Inflammatory macrophage treated with lipopolysaccharide for 1 hour (primary cell): ENCODE measurements at regions not wholly inside any gene's neighbourhood (a gene's known extent, or its start where the extent isn't known, plus 50 kb on each side); places are given as distances from the start of the nearest gene placed in this dataset.
"Not testable (repeated sequence)": the region's sequence is repeated elsewhere in the genome, so short reads cannot be mapped to it uniquely, and the experiment has no call there.

Experiments used
- DNase-seq, 2 donors: peaks; one replicate each; pipeline ENCODE4 v3.0.0-alpha.2; 2020 to 2022

DNA sequence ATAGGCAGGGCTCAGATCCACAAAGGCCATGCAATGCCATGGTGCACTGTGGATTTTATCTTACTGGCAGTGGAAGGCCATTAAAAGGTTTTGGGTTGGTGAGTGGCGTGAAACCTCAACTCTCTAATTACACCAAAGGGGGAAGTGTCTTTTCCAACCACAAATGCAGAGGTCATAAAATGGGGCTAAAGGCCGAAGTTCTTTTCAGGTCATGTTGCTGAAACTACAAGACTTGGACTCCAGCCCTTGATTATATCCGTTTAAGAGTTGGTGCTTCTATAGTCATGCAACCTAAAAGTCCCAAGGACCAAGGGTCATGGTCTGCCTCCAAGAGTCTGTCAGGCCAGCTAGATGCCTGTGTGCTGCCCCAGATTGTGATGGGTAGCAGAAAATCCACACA is 434.3 kb downstream of the RAB38 start:
- DNase-seq = no peak

DNA sequence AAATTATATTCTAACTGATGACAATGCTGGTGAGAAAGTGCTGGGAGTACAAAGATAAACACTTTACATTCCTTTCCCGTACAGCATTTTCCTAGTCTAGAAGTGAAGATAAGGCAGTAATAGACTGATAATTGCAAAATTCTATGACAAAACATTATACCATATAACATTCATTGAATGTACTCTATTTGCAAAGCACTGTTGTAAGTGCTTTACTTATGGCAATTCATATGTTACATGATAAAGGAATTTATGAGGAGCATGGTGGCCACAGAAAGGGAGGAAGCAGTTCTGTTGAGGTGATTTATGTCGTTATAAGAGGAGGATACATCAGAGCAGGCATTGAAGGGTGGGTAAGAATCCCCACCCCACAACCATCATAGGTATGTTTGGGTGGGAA is 434.8 kb downstream of the RAB38 start:
- no peak for DNase-seq

DNA sequence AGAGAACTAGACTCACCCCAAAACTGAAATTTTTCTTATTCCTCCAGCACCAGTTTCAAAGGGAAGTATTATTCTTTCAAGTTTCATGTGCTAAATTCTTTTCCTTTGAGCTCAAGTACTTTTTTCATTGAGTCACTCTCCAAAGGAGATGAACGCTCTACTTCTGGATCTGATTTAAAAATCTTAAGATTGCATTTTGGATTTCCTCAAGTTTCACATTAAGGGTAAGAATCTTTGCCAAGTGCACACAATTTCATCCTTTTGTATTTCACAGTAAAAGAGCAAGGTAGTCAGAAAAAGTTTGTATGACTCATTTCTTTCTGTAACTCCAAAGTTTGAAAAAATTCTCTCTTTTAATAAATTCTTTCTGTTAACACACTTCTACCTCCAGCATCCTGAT is 435.5 kb downstream of the RAB38 start:
- DNase-seq = no peak

DNA sequence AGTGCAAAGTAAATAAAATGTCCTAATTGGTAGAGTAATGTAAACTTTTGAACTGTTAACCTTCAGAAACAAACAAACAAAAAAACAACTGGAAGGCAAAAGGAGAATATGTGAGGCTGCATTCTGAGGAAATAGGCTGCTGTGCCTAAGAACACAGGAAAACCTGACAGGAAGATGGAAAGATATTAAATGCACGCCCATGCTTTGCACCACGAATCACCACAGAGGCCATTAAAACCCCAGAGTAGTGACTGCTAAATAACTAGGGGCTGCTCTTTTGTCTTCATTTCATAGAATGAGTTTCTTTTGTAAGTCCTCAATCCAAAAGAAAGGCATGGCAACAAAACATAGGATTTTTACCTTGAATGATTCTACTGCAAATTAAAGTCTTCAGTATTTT is 436.0 kb downstream of the RAB38 start:
- DNase-seq = no peak

DNA sequence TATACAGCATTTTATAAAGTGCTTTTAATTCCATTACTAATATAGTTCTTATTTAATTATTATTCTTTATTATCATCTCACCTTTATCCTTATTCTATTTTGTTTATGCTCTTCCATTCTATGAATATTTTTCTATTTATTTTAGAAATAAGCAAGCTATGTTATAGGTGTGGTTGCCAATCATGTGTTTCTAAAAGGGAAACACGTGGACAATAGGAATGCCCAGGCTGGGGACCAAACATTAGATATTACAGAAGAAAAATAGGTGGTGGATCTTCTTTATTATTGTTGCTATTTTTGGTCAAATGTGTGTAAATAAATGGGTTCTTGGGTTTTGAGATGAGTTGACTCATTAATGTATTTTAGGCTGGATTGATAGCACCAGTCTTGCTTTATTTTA is 438.3 kb downstream of the RAB38 start:
- no peak for DNase-seq

DNA sequence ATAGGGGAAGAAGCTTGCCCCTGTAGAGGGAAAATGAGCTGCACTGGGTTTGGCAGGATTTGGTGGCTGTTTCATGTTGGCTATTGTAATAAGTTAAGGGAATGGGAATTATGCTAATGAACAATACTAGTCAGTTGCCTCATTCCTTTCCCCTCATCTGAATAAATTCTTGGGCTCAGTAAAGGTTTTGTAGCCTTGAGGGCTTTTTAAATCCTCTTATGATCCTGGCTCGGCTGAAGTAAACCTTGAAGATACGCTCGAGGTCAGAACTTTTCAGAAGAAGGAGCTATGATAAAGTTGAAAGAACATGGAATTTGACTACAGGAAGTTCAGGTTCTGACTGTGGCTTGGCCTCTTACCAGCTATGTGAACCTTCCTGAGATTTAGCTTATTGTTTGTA is 448.7 kb downstream of the RAB38 start:
- no peak for DNase-seq

DNA sequence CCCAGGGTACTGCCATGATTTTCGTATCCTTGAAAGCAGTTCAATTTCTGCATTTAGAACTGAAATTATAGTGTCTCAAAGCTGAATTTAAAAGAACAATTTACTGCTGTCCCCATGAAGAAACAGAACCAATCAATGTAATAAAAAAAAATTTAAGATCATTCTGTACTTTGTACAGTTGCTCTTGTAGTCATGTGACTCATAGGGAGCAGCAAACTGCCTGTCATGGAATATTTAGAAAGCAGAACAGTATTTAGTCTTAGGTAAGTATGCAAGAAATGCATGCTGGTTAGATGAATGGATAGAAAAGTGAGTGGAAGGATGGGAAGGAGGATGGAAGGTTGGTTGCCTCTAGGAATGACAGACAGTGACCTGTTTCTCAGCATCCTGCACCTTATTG is 450.9 kb downstream of the RAB38 start:
- DNase-seq = no peak

DNA sequence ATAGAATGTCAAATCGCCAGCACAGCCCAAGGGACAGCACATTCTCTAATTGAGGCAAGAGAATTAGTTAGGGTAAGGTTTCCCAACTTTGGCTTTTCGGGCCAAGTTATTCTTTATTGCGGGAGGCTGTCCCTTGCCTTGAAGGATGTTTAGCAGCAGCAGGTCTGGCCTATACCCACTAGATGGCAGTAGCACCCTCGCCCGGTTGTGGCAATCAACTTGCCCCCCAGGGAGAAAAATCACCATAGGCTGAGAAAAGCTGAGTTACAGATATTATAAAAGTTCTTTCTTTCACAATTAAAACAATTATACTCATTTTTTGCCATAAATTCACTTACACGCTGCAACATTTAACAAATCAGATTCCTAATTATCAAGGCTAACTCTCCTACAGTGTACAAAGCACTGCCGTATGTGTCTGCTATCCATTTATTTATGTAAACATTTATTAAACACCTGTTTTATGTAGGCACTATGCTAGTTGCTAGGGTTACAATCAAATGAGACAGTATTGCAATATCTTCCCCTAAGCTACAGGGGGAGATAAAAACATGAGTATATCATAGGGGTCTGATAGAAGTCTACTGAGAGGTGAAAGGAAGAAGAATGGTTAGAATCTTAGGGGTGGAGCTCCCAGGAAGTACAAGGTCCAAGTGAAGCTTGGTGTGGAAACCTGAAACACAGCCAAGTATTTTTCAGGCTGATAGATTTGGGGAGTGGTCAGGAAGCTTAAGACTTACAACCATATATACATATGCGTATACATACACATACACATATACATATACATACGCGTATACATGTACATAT is 452.3 kb downstream of the RAB38 start:
- DNase-seq = peak in 1 of 2 donors; percentile 28

DNA sequence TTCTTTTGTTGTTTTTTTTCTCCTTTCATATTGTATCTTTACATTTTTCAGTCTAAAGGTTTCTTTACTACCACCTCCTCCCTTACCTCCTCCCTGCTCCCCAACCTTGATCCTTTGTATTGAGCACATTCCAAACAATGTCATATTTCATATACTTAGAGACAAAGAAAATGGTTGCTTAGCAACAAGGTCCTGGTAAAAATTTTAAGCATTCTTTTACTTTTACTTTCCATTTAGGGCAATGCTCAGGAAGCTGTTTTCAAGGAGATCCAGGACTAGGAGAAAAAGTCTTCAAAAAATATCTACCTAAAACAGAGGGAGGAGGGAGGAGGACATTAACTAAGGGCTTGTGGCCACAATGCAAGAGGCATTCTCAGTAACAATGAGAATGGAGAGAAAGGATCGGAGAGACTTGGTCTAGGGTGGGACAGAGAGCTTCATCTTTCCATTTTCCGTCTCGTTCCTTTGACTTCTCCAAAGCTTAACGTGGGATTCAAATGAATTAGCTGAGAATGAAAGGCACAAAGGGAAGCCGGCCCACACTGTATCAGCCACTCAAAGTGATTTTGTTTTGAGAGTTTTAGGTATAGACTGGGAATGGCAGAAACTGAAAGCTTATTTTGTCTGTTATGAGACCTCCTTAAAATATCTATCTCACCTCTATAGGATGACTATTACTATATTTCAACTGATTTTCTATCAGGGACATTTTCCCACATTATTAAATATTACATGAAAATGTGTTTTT is 455.7 kb downstream of the RAB38 start:
- peak in 1 of 2 donors; percentile 1 for DNase-seq

DNA sequence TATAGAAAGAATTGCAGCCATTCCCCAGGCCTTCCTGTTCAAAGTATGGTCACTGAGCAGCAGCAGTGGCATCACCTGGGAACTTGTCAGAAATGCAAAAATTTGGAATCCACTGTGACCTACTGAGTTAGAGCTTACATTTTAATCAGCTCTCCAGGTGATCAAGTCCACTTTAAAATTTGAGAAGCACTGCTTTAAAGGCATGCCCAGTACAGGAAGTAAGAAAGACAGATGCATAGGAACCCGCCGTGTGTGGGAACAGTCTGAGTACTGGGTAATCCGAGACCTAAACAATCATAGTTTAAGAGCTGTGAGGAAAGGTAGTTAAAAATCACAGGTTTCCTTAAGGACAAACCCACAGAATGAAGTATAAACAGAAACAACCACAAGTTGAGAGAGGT is 462.4 kb downstream of the RAB38 start:
- no peak for DNase-seq

DNA sequence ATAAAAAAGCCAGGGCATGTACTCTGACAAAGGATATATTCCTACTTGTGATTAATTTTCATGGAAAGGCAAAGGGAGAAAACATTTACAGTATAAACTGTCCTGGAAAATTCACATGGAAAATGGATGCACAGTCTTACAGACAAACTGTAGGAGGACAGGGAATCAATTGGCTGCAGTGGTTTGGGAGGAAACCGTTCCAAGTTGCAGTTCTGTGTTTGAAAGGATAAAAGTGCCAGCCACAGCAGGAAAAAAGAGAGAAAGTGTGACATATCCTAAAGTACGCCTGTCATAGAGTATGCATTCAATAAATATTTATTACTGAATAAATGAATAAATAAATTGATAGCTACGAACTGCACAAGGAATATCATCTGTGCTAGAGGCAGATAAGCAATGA is 462.9 kb downstream of the RAB38 start:
- no peak for DNase-seq

DNA sequence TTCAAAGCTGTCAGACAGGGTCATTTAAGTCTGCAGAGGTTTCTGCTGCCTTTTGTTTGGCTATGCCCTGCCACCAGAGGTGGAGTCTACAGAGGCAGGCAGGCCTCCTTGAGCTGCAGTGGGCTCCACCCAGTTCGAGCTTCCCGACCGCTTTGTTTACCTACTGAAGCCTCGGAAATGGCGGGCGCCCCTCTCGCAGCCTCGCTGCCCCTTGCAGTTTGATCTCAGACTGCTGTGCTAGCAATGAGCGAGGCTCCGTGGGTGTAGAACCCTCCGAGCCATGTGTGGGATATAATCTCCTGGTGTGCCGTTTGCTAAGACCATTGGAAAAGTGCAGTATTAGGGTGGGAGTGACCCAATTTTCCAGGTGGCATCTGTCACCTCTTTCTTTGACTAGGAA is 471.7 kb downstream of the RAB38 start:
- not testable (repeated sequence) for DNase-seq

DNA sequence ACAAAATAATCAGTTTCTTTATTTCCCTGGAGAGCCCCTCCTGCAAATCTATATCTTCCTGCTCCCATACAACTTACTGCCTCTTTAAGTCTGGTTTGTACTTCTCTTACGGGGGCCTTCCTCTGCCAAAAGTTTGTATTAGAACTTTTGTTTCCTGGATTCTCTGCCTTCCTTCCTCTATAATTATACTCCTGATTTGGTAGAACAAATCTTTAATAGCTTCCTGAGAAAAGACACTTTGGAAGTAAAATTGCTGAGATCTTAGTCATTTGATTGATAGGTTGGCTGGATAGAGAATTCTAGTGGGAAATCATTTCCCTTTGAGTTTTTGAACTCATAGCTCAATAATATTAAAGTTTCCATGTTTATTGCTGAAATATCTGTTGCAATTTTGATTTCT is 499.2 kb downstream of the RAB38 start:
- no peak for DNase-seq

DNA sequence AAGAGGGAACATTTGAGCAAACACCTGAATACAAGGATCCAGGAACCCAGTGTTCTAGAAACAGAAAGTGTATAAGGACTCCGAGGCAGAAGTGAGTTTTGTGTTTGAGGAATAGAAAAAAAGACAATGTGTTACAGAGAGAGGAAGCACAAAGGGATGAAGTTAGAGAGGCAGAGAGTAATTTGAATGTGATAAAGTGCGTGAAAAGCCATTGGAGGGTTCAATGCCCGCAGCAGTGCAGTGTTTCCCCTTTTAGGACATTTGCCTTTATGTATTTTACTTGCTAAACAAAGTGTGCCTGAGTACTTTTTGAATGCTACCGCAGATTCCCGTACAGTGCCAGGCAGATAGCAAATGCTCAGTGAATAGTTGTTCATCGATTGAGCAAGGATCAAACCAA is 508.5 kb downstream of the RAB38 start:
- DNase-seq = no peak

DNA sequence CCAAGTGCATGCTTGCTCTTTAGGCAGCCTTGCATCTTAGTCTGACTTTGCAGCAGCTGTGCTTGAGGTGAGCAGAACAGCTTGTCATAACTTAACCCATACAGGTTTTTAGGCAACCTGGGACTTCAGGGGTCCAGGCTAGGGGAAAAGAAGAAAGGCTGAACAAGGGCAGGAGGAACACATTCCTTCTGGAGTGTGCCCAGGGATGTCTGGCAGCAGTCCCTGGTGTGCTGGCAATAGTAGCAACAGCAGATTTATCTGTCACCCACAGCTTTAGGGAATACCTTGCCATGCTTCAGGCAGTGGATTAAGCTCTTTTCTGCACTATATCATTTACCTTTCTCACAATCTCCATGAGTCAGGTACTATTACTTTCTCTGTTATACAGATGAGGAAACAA is 513.0 kb downstream of the RAB38 start:
- DNase-seq = no peak

DNA sequence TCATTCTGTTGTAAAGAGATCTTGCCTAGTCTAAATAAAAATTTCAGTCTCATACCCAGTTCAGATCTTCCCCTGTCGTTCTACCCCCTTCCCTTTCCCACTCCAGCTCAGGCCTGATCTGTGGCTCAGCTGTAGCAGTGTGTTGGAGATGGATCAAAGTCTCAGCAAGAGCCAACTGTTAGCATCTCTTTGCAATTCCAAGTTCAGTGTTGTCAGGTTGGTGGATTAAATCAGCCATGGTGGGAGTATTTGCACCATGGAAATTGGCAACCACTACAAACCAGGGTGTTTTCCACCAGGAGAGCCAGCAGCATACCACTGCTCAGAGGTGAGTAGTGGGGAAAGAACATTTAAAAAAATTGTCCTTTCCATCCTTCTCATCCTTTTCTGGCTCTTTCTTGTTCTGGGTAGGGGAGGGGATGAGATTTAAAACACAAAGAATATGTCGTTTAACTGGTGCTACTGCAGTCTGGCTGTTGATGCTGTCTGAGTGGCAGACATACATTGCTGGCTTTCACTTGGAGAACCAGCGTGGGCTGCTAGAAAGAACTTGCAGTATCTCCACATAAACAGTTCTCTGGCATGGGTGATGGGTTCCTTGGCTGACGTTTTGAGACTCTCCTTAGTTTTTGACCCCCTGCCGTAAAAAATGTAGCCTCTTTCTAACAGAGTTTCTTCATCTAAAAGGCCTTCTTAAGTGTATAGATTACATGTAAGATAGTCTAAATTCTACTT is 514.1 kb downstream of the RAB38 start:
- no peak for DNase-seq

DNA sequence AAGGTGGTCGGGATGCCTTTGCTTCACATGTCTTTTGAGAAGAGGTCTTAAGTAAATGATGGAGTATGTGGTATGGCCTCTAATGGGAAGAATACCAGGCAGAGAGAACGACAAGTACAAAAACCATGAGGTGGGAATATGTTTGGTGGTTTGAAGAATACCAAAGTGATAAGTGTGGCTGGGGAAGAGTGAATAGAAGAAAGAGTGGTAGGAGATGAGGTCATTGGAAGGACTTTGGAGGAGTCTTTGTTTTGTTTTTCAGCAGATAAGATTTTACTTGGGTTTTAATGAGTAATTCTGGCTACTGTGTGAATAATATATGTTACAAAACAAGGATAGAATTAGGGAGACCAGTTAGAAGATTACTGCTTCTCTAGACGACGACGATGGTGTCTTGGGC is 515.4 kb downstream of the RAB38 start:
- no peak for DNase-seq

DNA sequence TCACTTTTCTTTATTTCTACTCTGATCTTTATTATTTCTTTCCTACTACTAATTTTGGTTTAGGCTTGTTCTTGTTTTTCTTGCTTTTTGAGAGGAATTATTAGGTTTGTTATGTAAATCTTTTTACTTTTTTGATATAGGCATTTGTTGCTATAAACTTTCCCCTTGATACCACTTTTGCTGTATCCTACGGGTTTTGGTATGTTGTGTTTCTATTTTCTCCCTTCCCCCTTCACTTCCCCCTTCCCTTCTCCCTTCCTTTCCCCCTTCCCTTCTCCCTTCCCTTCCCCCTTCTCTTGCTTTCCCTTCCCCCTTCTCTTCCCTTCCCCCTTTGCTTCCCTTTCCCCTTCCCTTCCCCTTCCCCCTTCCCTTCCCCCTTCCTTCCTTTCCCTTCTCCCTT is 529.6 kb downstream of the RAB38 start:
- no peak for DNase-seq

DNA sequence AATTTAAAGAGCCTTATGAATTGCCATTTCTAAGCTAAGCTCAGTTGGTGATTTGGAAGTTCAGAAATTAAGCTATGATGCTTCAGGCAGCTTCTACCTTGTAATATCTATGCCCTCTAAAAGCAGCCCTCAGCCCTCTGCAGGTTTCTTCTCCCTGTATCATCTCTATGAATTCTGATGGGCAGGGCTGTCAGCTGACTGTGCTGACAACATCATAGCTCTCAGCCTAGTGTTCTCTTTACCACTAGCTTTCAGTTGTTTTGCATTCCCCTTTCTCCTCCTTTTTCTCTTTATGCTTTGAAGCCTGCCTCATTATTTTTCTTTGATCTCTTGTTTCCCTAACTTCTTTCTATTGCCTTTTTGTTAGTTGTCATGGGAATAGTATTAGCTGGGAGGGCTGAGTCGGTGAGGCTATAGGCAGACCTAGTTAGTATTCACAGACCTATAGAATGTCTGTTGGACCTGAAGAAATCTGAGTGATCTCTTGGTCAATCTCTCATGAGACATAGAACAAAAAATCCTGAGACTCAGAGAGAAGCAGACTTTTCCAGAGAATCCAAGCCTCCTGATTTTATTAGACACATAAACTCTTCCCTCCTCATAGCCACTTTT is 535.4 kb downstream of the RAB38 start:
- DNase-seq = no peak

DNA sequence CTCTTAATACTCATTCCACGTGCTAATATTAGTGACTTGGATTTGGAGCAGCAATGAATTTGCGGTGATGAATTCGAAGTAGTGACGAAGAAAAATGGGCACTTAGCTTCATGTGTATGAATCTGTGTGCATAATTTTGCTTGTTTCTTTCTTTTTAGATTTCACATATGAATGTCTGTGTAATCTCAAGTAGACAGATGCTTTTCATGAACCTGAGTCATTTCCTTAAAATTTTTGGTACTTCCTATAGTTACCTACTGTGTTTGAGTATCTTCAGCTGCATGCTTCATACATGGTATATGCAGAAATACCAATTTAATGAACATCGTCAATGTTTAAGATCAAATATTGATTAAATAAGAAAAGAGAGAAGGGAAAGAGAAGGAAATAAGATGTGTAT is 540.2 kb downstream of the RAB38 start:
- DNase-seq = no peak

DNA sequence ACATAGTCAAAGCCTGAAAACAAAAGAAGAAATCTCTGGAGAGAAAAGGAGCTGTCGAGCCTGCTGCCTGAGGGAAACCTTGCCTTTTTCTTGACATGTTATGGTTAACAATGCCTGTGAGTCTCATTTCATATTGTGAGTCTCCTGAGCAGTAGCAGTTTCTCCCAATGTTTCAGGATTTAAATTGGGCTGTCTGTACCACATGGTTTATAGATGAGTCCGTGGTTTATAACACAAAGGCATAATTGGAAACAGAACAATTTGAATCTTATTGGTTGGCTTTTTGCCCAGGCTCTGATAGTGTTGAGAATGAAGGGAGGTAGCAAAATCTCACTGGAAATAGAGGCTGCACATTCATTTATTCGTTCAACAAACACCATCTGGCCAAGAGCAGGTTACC is 540.9 kb downstream of the RAB38 start:
- DNase-seq = no peak

DNA sequence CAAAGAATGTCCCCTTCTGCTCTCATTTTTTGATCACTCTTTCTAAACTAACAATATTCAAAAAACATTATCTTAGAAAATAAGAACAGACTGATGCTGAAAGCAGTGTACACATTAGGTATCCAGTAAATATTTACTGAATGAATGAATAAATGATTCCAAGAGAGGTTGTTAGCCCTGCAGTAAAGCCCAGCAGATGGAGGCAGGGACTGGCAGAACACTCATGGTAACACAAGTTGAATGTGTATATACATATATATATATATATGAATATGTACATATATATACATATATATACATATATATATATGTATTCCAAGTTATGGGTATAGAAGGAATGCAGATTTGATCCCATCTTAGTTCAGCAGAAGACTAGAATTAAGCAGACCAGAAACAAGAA is 546.3 kb downstream of the RAB38 start:
- no peak for DNase-seq

DNA sequence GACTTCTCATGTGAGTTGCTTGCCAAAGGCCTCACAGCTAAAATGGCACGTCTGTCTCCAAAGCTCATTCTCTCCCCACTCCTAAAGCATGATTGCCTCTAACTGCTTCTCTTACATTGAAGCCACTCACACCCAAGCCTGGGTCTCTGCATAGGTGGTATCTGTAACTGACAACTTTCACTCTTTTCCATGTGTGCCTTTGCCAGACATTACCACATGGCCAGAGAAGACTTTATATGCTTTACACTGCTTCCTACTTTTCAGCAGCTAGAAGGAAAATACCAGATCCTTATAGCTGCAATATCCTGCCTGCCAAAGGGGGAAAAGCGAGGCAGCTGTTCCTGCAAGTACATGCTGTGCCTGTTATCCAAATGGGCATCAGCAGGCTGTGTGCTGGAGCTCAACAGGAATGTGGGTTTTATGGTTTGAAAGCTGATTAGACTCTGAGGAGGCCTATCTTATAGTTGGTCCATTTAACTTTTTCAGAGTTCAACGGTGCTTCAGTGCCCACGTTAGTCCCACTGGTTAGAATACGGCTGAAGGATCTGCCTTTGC is 547.1 kb downstream of the RAB38 start:
- no peak for DNase-seq
